Neural cell (in vitro differentiated cells): ENCODE measurements at regions not wholly inside any gene's neighbourhood (a gene's known extent, or its start where the extent isn't known, plus 50 kb on each side); places are given as distances from the start of the nearest gene placed in this dataset.

Experiments
- CTCF ChIP-seq: fragments of 450-650 bp; IDR thresholded peaks from 2 replicates; pipeline ENCODE4 v1.5.1; 2014; ENCODE audit warnings: antibody characterized with exemption, mild to moderate bottlenecking, moderate library complexity; ENCODE audit not compliant: poor library complexity, severe bottlenecking
- EZH2 ChIP-seq: fragments of 200-600, 300-800 bp; shearing (Covaris generic), sonication (generic); IDR thresholded peaks from 2 replicates; pipeline ENCODE4 v1.6.1; 2014; ENCODE audit warnings: antibody characterized with exemption, low read length, borderline replicate concordance, mild to moderate bottlenecking; ENCODE audit not compliant: insufficient read depth, poor library complexity, severe bottlenecking
- MXI1 ChIP-seq: fragments of 450-650 bp; conservative IDR thresholded peaks from 2 replicates; pipeline ENCODE4 v1.6.1; 2014; ENCODE audit warnings: antibody characterized with exemption, mild to moderate bottlenecking; ENCODE audit not compliant: poor library complexity, severe bottlenecking
- POLR2AphosphoS5 ChIP-seq: IDR thresholded peaks from 2 replicates; pipeline ENCODE4 v1.6.1; 2012

GRCh38 chr15:97129674-97130073, 799.2 kb downstream of the NR2F2 start:
- TF ChIP-seq CTCF (no peak), POLR2AphosphoS5 (no peak), MXI1 (no peak), EZH2 (no peak)
